Heart left ventricle (tissue), 13 donors: ENCODE measurements at regions not wholly inside any gene's neighbourhood (a gene's known extent, or its start where the extent isn't known, plus 50 kb on each side); places are given as distances from the start of the nearest gene placed in this dataset.

Source experiments
- POLR2A ChIP-seq, 2 donors: fragments of 450-650 bp; IDR thresholded peaks; one replicate each; pipeline ENCODE4 v1.6.1; 2017; ENCODE audit warnings: antibody characterized with exemption in 2 of 2, mild to moderate bottlenecking in 2 of 2, moderate library complexity in 2 of 2
- TF ChIP-seq, protein P1 (sequence below), 12 donors: fragments of 200-600 bp; sonication (generic) in 4 of 12; IDR thresholded peaks; one replicate each; pipeline versions ENCODE4 v1.5.0 to v1.8.0; 2018 to 2022; ENCODE audit warnings: antibody characterized with exemption in 12 of 12, mild to moderate bottlenecking in 5 of 12
- donor health status: ischemic (EF 13 %, LVEDD 7.1; RV severe dilation, severe dysfunction).
- donor health status: DM: no; HTN: yes; CAD: no.
- donor health status: DM: no; HTN: no; CAD: no.
- donor health status: ischemic (EF 25% LVEDD 6.9; RV normal size, moderate dysfunction).
- donor health status: ischemic (EF 25% LVEDD 5.7; RV mildly dilated, moderate dysfunction).
- donor health status: ischemic (EF 35%, LVEDD 5.7; RV mildly dilated, moderate dysfunction).
- donor health status: nonischemic (EF 11% LVEDD 7.7; RV severe dilation, severe dysfunction).
- donor health status: DM: yes; HTN: yes; CAD: no.
- donor health status: PGD.
- donor health status: ischemic (EF 29% LVEDD 5.4; RV normal size, mild dysfunction).
- donor health status: nonischemic (EF 23%, LVEDD 6.1; RV moderate dilation, normal function).

DNA sequence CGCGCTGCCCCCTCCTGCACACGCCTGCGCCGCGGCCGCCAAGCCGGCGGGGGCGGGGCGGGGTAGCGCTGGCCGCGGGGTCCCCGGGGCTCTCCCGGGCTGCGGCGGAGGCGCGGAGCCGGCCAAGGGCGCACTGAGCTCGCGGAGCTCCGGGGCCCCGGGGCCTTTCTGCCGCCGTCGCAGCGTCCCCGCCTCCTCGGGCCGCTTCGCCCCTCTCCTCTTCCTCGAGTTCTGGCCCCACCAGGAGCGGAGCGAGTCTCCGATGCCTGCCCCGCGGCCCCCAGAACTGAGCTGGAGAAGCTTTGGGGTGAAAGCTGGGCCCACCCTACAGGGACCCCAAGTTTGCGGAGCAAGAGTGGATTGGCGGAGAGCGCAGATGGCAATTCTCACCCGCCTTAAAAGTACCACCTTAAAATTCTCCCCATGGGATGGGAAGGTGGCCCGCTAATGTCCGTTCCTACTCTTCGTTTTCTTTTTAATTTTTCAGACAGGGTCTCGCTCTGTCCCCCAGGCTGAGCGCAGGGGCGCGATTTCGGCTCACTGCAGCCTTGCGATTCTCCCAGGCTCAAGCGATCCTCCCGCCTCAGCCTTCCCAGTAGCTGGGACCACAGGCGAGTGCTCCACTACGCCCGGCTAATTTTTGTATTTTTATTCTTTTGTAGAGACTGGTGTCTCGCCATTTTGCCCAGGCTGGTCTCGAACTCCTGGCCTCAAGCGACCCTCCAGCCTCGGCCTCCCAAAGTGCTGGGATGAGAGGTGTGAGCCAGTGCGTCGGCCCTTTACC, 129.6 kb downstream of the NDUFA12 start:
- TF ChIP-seq, protein P1, sequence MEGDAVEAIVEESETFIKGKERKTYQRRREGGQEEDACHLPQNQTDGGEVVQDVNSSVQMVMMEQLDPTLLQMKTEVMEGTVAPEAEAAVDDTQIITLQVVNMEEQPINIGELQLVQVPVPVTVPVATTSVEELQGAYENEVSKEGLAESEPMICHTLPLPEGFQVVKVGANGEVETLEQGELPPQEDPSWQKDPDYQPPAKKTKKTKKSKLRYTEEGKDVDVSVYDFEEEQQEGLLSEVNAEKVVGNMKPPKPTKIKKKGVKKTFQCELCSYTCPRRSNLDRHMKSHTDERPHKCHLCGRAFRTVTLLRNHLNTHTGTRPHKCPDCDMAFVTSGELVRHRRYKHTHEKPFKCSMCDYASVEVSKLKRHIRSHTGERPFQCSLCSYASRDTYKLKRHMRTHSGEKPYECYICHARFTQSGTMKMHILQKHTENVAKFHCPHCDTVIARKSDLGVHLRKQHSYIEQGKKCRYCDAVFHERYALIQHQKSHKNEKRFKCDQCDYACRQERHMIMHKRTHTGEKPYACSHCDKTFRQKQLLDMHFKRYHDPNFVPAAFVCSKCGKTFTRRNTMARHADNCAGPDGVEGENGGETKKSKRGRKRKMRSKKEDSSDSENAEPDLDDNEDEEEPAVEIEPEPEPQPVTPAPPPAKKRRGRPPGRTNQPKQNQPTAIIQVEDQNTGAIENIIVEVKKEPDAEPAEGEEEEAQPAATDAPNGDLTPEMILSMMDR (IDR thresholded peaks at IDR 0.05): no peak
- no peak for TF ChIP-seq POLR2A (IDR thresholded peaks at IDR 0.05)
